ENCODE measurements at regions not wholly inside any gene's neighbourhood (a gene's known extent, or its start where the extent isn't known, plus 50 kb on each side); places are given as distances from the start of the nearest gene placed in this dataset.

- H3K9me3 ChIP-seq (replicated peaks in 1 of 11): no peaks in the 10 kb centered on the region
- H3K9ac ChIP-seq: no peak overlapping the region
- no peaks in the 10 kb centered on the region for H3K27me3 ChIP-seq
- no peak overlapping the region for H3K4me2 ChIP-seq
- no peaks in the 10 kb centered on the region for H4K20me1 ChIP-seq
- TF ChIP-seq Cebpa-rat (IDR thresholded peaks at IDR 0.05): no peak
- H3K4me3 ChIP-seq: no peak overlapping the region
- no peaks in the 10 kb centered on the region for H3K36me3 ChIP-seq
- H3K4me1 ChIP-seq: peaks cover 0 to 5% (median 0%) of the 10 kb centered on the region in 10 experiments; a peak in 2 of 20 replicates
- no peak overlapping the region for H3K27ac ChIP-seq
These were observed 238.7 kb upstream of the TOX3 start for GRCh38 chr16:52785653-52786052.

- Histone ChIP-seq H3K9me3 (replicated peaks in 1 of 11) (no peaks in the 10 kb centered on the region), H4K20me1 (no peaks in the 10 kb centered on the region), H3K4me1 (peaks cover 0 to 5% (median 0%) of the 10 kb centered on the region in 10 experiments; a peak in 2 of 20 replicates), H3K27me3 (no peaks in the 10 kb centered on the region), H3K27ac (no peak overlapping the region), H3K36me3 (no peaks in the 10 kb centered on the region), H3K4me3 (no peak overlapping the region), H3K4me2 (no peak overlapping the region), H3K9ac (no peak overlapping the region)
- TF ChIP-seq Cebpa-rat (IDR thresholded peaks at IDR 0.05): no peak
These were observed 236.7 kb upstream of the TOX3 start for GRCh38 chr16:52783616-52784015.

GRCh38 chr16:52781005-52781630 lies 234.2 kb upstream of the TOX3 start:
- Histone ChIP-seq H4K20me1 (no peaks in the 10 kb centered on the region), H3K4me1 (no peaks in the 10 kb centered on the region), H3K9ac (no peak overlapping the region), H3K4me3 (no peak overlapping the region), H3K36me3 (no peaks in the 10 kb centered on the region), H3K27me3 (no peaks in the 10 kb centered on the region), H3K27ac (no peak overlapping the region), H3K9me3 (replicated peaks in 1 of 11) (no peaks in the 10 kb centered on the region), H3K4me2 (no peak overlapping the region)
- no peak for TF ChIP-seq Cebpa-rat (IDR thresholded peaks at IDR 0.05)

- Histone ChIP-seq H3K27ac (no peak overlapping the region), H3K4me1 (no peaks in the 10 kb centered on the region), H3K9me3 (replicated peaks in 1 of 11) (no peaks in the 10 kb centered on the region), H3K27me3 (no peaks in the 10 kb centered on the region), H3K36me3 (no peaks in the 10 kb centered on the region), H4K20me1 (no peaks in the 10 kb centered on the region), H3K4me3 (no peak overlapping the region), H3K9ac (no peak overlapping the region), H3K4me2 (no peak overlapping the region)
- no peak for TF ChIP-seq Cebpa-rat (IDR thresholded peaks at IDR 0.05)
These were observed 226.1 kb upstream of the TOX3 start for GRCh38 chr16:52773026-52773425.

- H3K4me3 ChIP-seq: no peak overlapping the region
- no peaks in the 10 kb centered on the region for H3K4me1 ChIP-seq
- no peaks in the 10 kb centered on the region for H4K20me1 ChIP-seq
- no peak for TF ChIP-seq Cebpa-rat (IDR thresholded peaks at IDR 0.05)
- H3K9ac ChIP-seq: no peak overlapping the region
- H3K36me3 ChIP-seq: no peaks in the 10 kb centered on the region
- H3K27ac ChIP-seq: no peak overlapping the region
- H3K27me3 ChIP-seq: no peaks in the 10 kb centered on the region
- no peak overlapping the region for H3K4me2 ChIP-seq
- H3K9me3 ChIP-seq (replicated peaks in 1 of 11): no peaks in the 10 kb centered on the region
These were observed 223.9 kb upstream of the TOX3 start for GRCh38 chr16:52770828-52771227.

GRCh38 chr16:52758473-52758855 lies 211.5 kb upstream of the TOX3 start:
- no peaks in the 10 kb centered on the region for H3K27me3 ChIP-seq
- no peaks in the 10 kb centered on the region for H4K20me1 ChIP-seq
- peaks cover 0 to 18% (median 0%) of the 10 kb centered on the region in 10 experiments; a peak in 6 of 20 replicates for H3K4me1 ChIP-seq
- H3K4me3 ChIP-seq: no peak overlapping the region
- H3K4me2 ChIP-seq: peak overlapping the region in 3 of 11 experiments; percentile 12 to 33 (median 17); a peak in 1 of 22 replicates
- no peak overlapping the region for H3K27ac ChIP-seq
- no peaks in the 10 kb centered on the region for H3K36me3 ChIP-seq
- no peak overlapping the region for H3K9ac ChIP-seq
- H3K9me3 ChIP-seq (replicated peaks in 1 of 11): no peaks in the 10 kb centered on the region; a peak in 2 of 22 replicates
- TF ChIP-seq Cebpa-rat (IDR thresholded peaks at IDR 0.05): no peak

- Histone ChIP-seq H3K9me3 (replicated peaks in 1 of 11) (no peaks in the 10 kb centered on the region; a peak in 2 of 22 replicates), H3K4me2 (peak overlapping the region in 3 of 11 experiments; percentile 12 to 33 (median 17); a peak in 3 of 22 replicates), H3K4me3 (no peak overlapping the region), H3K27me3 (no peaks in the 10 kb centered on the region), H3K36me3 (no peaks in the 10 kb centered on the region), H3K4me1 (peaks cover 0 to 18% (median 0%) of the 10 kb centered on the region in 10 experiments; a peak in 6 of 20 replicates), H3K9ac (no peak overlapping the region), H3K27ac (no peak overlapping the region), H4K20me1 (no peaks in the 10 kb centered on the region)
- no peak for TF ChIP-seq Cebpa-rat (IDR thresholded peaks at IDR 0.05)
These were observed 211.0 kb upstream of the TOX3 start for GRCh38 chr16:52757746-52758472.

GRCh38 chr16:52756812-52757517 lies 210.0 kb upstream of the TOX3 start:
- Histone ChIP-seq H3K9me3 (replicated peaks in 1 of 11) (no peaks in the 10 kb centered on the region; a peak in 2 of 22 replicates), H3K4me2 (no peak overlapping the region), H3K4me3 (no peak overlapping the region), H3K36me3 (no peaks in the 10 kb centered on the region), H3K27ac (no peak overlapping the region), H4K20me1 (no peaks in the 10 kb centered on the region), H3K4me1 (peaks cover 0 to 18% (median 0%) of the 10 kb centered on the region in 10 experiments; a peak in 6 of 20 replicates), H3K9ac (no peak overlapping the region), H3K27me3 (no peaks in the 10 kb centered on the region)
- no peak for TF ChIP-seq Cebpa-rat (IDR thresholded peaks at IDR 0.05)

- Histone ChIP-seq H3K4me2 (peak overlapping the region in 2 of 11 experiments; percentile 7 to 11; a peak in 1 of 22 replicates), H3K27me3 (no peaks in the 10 kb centered on the region), H3K9ac (no peak overlapping the region), H3K9me3 (replicated peaks in 1 of 11) (no peaks in the 10 kb centered on the region; a peak in 2 of 22 replicates), H3K4me3 (no peak overlapping the region), H3K4me1 (peaks cover 0 to 18% (median 0%) of the 10 kb centered on the region in 10 experiments; a peak in 6 of 20 replicates), H3K36me3 (no peaks in the 10 kb centered on the region), H3K27ac (no peak overlapping the region), H4K20me1 (no peaks in the 10 kb centered on the region)
- TF ChIP-seq Cebpa-rat (IDR thresholded peaks at IDR 0.05): no peak
These were observed 208.5 kb upstream of the TOX3 start for GRCh38 chr16:52755396-52755795.
